Mammary epithelial cell (primary cell): ENCODE measurements at regions not wholly inside any gene's neighbourhood (a gene's known extent, or its start where the extent isn't known, plus 50 kb on each side); places are given as distances from the start of the nearest gene placed in this dataset.

ENCODE experiments used
- EZH2 ChIP-seq: IDR thresholded peaks from 2 replicates; pipeline ENCODE4 v1.6.1; 2012; ENCODE audit warnings: low read length, inconsistent platforms, borderline replicate concordance
- TF ChIP-seq, protein P1 (sequence below), 2 donors: IDR thresholded peaks in 1 of 2; conservative IDR thresholded peaks in 1 of 2; 2 replicates each; pipeline ENCODE4 v1.5.1; 2011 to 2012; ENCODE audit warnings: inconsistent platforms in 2 of 2, low read length in 2 of 2, mild to moderate bottlenecking in 2 of 2, control low read depth in 1 of 2, low read depth in 1 of 2; ENCODE audit not compliant: insufficient read depth in 1 of 2; ENCODE audit errors: extremely low read depth in 1 of 2

- TF ChIP-seq EZH2: no peak
- TF ChIP-seq, protein P1, sequence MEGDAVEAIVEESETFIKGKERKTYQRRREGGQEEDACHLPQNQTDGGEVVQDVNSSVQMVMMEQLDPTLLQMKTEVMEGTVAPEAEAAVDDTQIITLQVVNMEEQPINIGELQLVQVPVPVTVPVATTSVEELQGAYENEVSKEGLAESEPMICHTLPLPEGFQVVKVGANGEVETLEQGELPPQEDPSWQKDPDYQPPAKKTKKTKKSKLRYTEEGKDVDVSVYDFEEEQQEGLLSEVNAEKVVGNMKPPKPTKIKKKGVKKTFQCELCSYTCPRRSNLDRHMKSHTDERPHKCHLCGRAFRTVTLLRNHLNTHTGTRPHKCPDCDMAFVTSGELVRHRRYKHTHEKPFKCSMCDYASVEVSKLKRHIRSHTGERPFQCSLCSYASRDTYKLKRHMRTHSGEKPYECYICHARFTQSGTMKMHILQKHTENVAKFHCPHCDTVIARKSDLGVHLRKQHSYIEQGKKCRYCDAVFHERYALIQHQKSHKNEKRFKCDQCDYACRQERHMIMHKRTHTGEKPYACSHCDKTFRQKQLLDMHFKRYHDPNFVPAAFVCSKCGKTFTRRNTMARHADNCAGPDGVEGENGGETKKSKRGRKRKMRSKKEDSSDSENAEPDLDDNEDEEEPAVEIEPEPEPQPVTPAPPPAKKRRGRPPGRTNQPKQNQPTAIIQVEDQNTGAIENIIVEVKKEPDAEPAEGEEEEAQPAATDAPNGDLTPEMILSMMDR (conservative IDR thresholded peaks at IDR 0.05 in 1 of 2, IDR thresholded peaks at IDR 0.05 in 1 of 2; ENCODE audit: extremely low read depth in 1 of 2, insufficient read depth in 1 of 2, low read depth in 1 of 2, low read length in 2 of 2): no peak
Measured at GRCh38 chr6:23712756-23713155, 413.3 kb upstream of the NRSN1 start.
